ENCODE measurements at regions not wholly inside any gene's neighbourhood (a gene's known extent, or its start where the extent isn't known, plus 50 kb on each side); places are given as distances from the start of the nearest gene placed in this dataset.

- TF ChIP-seq EZH2 (IDR thresholded peaks at IDR 0.05; ENCODE audit: borderline replicate concordance, insufficient read depth, low read depth, low read length, poor library complexity, severe bottlenecking) (no peak), CTCF (IDR thresholded peaks at IDR 0.05) (no peak)
- no peaks in the 10 kb centered on the region for H3K9me3 Mint-ChIP-seq (ENCODE audit: insufficient read depth)
- Histone ChIP-seq H3K4me1 (ENCODE audit: control insufficient read depth in 2 of 2, insufficient read depth in 2 of 2, low read length in 2 of 2) (no peaks in the 10 kb centered on the region), H3K79me2 (ENCODE audit: control insufficient read depth, insufficient read depth, low read length) (peaks cover 16% of the 10 kb centered on the region), H3K4me3 (ENCODE audit: control extremely low read depth in 1 of 5, extremely low read depth in 1 of 5, insufficient read depth in 1 of 5, low read depth in 2 of 5, low read length in 4 of 5) (no peak overlapping the region), H3K9me3 (ENCODE audit: control extremely low read depth in 1 of 3, control insufficient read depth in 2 of 3, insufficient read depth in 1 of 3, low read length in 2 of 3) (no peaks in the 10 kb centered on the region), H3K27ac (ENCODE audit: low read length in 2 of 2) (no peak overlapping the region), H4K20me1 (ENCODE audit: control insufficient read depth, insufficient read depth, low read length, poor library complexity, severe bottlenecking) (no peaks in the 10 kb centered on the region), H2AFZ (ENCODE audit: insufficient read depth, low read depth, low read length, poor library complexity, severe bottlenecking) (no peak overlapping the region), H3K36me3 (replicated peaks in 1 of 2; ENCODE audit: control extremely low read depth in 1 of 2, control insufficient read depth in 1 of 2, extremely low read depth in 1 of 2, insufficient read depth in 2 of 2, low read length in 1 of 2) (no peaks in the 10 kb centered on the region), H3K4me2 (replicated peaks; ENCODE audit: low read depth, low read length, poor library complexity, severe bottlenecking) (no peak overlapping the region), H3K9ac (ENCODE audit: low read length) (no peak overlapping the region), H3K27me3 (replicated peaks in 1 of 4; ENCODE audit: control extremely low read depth in 1 of 4, control insufficient read depth in 3 of 4, insufficient read depth in 4 of 4, low read length in 3 of 4) (no peaks in the 10 kb centered on the region)
- ChIA-PET POLR2A (no interaction called here), CTCF (no interaction called here)
- ATAC-seq (ENCODE audit: low read depth) (no peak), DNase-seq (no peak)
- H3K4me3 Mint-ChIP-seq = no peak overlapping the region
- no peaks in the 10 kb centered on the region for H3K4me1 Mint-ChIP-seq
- H3K27me3 Mint-ChIP-seq = no peaks in the 10 kb centered on the region
- intact Hi-C loops (cut with micrococcal nuclease) = no loop called here
- H3K27ac Mint-ChIP-seq = no peak overlapping the region
- WGBS (ENCODE audit: insufficient coverage) = 95% methylated on average over 2 of the region's 2 CpGs
These were observed 52.3 kb upstream of the VGLL4 start for GRCh38 chr3:11696054-11696453.

All from B cell (primary cell).